GM23248 (cell line): ENCODE measurements at regions not wholly inside any gene's neighbourhood (a gene's known extent, or its start where the extent isn't known, plus 50 kb on each side); places are given as distances from the start of the nearest gene placed in this dataset.

Source experiments
- EZH2 ChIP-seq: fragments of 200-600 bp; sonication (generic); IDR thresholded peaks from 2 replicates; pipeline ENCODE4 v1.6.1; 2018; ENCODE audit warnings: antibody characterized with exemption, mild to moderate bottlenecking; ENCODE audit not compliant: insufficient read depth, poor library complexity, severe bottlenecking
- EZH2phosphoT487 ChIP-seq: fragments of 200-600 bp; sonication (generic); IDR thresholded peaks from 2 replicates; pipeline ENCODE4 v1.6.1; 2018; ENCODE audit warnings: antibody characterized with exemption, moderate library complexity, mild to moderate bottlenecking, low read depth; ENCODE audit not compliant: insufficient read depth

- TF ChIP-seq EZH2 (no peak), EZH2phosphoT487 (no peak)
Observed at GRCh38 chr13:72186730-72187422, 319.9 kb upstream of the DACH1 start.
